Coronary artery (tissue), 2 donors: ENCODE measurements at regions not wholly inside any gene's neighbourhood (a gene's known extent, or its start where the extent isn't known, plus 50 kb on each side); places are given as distances from the start of the nearest gene placed in this dataset.
"Not testable (repeated sequence)": the region's sequence is repeated elsewhere in the genome, so short reads cannot be mapped to it uniquely, and the experiment has no call there.

Source experiments
- DNase-seq: peaks from one replicate; pipeline ENCODE4 v3.0.0-alpha.2; 2017; ENCODE audit warnings: low spot score
- H3K27ac ChIP-seq, 2 donors: fragments of 200-600 bp; sonication (generic); one replicate each; pipeline ENCODE4 v1.5.1; 2016 to 2019
- H3K4me3 ChIP-seq: fragments of 200-600 bp; sonication (generic); 2 replicates; pipeline ENCODE4 v1.5.1; 2016; ENCODE audit warnings: mild to moderate bottlenecking, moderate library complexity
- TF ChIP-seq, protein P1 (sequence below): fragments of 200-600 bp; sonication (generic); IDR thresholded peaks from one replicate; pipeline ENCODE4 v1.5.1; 2019; ENCODE audit warnings: antibody characterized with exemption

DNA sequence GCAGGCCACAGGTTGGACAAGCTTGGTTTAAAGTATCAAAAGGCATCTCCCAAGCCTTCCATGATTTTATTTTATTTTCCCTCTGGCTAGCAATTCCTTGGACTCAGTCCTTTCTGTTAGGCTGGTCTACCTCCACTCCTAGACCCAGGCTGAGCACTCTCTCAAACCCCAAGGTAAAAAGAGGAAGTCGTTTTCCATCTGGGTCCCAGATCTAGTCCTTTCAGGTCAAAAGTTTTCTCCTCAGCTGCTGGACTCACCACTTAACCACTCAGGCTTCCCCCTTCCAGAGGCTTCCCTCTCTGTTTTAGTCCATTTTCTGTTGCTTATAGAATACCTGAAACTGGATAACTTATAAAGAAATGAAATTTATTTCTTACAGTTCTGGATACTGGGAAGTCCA lies 252.3 kb upstream of the MKLN1 start:
- no peak overlapping the region for H3K4me3 ChIP-seq
- no peak overlapping the region for H3K27ac ChIP-seq

DNA sequence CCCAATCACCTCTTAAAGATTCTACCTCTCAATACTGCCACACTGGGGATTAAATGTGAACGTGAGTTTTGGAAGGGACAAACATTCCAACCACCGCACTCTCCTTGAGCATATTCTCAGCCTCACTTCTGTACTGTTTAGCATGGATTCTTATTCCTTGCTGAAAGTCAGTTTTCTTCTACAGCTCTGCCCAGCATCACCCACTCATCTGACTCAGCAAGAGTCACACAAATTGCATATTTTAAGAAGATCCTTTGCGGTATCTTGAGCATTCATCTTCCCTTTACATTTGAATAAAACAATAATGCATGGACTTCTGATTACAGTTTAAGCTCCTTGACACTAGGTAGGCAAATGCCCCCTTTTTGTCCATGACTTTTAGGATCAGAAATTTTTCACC lies 251.6 kb upstream of the MKLN1 start:
- Histone ChIP-seq H3K4me3 (no peak overlapping the region), H3K27ac (peak overlapping the region in 1 of 2 donors; percentile 13)
- TF ChIP-seq, protein P1, sequence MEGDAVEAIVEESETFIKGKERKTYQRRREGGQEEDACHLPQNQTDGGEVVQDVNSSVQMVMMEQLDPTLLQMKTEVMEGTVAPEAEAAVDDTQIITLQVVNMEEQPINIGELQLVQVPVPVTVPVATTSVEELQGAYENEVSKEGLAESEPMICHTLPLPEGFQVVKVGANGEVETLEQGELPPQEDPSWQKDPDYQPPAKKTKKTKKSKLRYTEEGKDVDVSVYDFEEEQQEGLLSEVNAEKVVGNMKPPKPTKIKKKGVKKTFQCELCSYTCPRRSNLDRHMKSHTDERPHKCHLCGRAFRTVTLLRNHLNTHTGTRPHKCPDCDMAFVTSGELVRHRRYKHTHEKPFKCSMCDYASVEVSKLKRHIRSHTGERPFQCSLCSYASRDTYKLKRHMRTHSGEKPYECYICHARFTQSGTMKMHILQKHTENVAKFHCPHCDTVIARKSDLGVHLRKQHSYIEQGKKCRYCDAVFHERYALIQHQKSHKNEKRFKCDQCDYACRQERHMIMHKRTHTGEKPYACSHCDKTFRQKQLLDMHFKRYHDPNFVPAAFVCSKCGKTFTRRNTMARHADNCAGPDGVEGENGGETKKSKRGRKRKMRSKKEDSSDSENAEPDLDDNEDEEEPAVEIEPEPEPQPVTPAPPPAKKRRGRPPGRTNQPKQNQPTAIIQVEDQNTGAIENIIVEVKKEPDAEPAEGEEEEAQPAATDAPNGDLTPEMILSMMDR = no peak
- DNase-seq = no peak

More for the DNA sequence above, 252.3 kb upstream of the MKLN1 start:
- TF ChIP-seq, protein P1 = no peak
- DNase-seq = no peak

GRCh38 chr7:131076711-131077181 lies 250.9 kb upstream of the MKLN1 start:
- TF ChIP-seq, protein P1 = no peak
- H3K4me3 ChIP-seq = no peak overlapping the region
- no peak overlapping the region for H3K27ac ChIP-seq
- no peak for DNase-seq

- no peak overlapping the region for H3K4me3 ChIP-seq
- no peak overlapping the region for H3K27ac ChIP-seq
- DNase-seq = no peak
- TF ChIP-seq, protein P1 = no peak
These were observed 249.9 kb upstream of the MKLN1 start for GRCh38 chr7:131077735-131078134.

GRCh38 chr7:131080754-131081153 lies 246.9 kb upstream of the MKLN1 start:
- DNase-seq = no peak

DNA sequence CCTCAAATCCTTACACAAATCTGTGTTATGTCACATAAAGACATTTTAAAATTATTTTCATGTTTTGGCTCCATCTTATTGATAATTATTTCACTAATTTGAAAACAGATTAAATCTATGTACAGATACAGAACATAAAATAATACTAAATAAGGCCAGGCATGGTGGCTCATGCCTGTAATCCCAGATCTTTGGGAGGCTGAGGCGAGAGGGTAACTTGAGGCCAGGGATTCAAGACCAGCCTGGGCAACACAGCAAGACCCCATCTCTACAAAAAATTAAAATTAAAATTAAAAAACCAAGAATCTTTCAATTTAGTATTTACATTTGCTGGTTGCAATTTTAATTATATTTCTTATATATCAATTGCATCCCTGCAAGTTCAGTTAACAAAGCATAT lies 246.4 kb upstream of the MKLN1 start:
- Histone ChIP-seq H3K27ac (no peak overlapping the region), H3K4me3 (no peak overlapping the region)
- TF ChIP-seq, protein P1 = no peak
- no peak for DNase-seq

More at GRCh38 chr7:131080754-131081153, 246.9 kb upstream of the MKLN1 start:
- TF ChIP-seq, protein P1 = no peak
- H3K27ac ChIP-seq = no peak overlapping the region
- no peak overlapping the region for H3K4me3 ChIP-seq

- Histone ChIP-seq H3K27ac (no peak overlapping the region), H3K4me3 (no peak overlapping the region)
- TF ChIP-seq, protein P1 = no peak
- DNase-seq = no peak
These were observed 243.9 kb upstream of the MKLN1 start for GRCh38 chr7:131083781-131084180.

- not testable (repeated sequence) for H3K27ac ChIP-seq, H3K4me3 ChIP-seq, DNase-seq
These were observed 243.3 kb upstream of the MKLN1 start for GRCh38 chr7:131084336-131084735.
